HG03045 (cell line): ENCODE measurements at regions not wholly inside any gene's neighbourhood (a gene's known extent, or its start where the extent isn't known, plus 50 kb on each side); places are given as distances from the start of the nearest gene placed in this dataset.
"Not testable (repeated sequence)": the region's sequence is repeated elsewhere in the genome, so short reads cannot be mapped to it uniquely, and the experiment has no call there.

Source experiments
- ATAC-seq: cut with Tn5 transposase; IDR thresholded peaks from one replicate; pipeline ENCODE4 v1.9.1; 2021; ENCODE audit warnings: mild to moderate bottlenecking, moderate library complexity; ENCODE audit not compliant: unreplicated experiment

- no peak for ATAC-seq
Observed at GRCh38 chr10:129041916-129042315, 425.1 kb upstream of the MGMT start.

- ATAC-seq = no peak
Observed at GRCh38 chr10:129042776-129043595, 424.1 kb upstream of the MGMT start.

GRCh38 chr10:129043691-129044090 is 423.4 kb upstream of the MGMT start:
- ATAC-seq = no peak

GRCh38 chr10:129045599-129045998 is 421.4 kb upstream of the MGMT start:
- ATAC-seq = no peak

GRCh38 chr10:129046065-129046681 is 420.9 kb upstream of the MGMT start:
- ATAC-seq = no peak

- ATAC-seq = no peak
Observed at GRCh38 chr10:129046962-129047361, 420.1 kb upstream of the MGMT start.

GRCh38 chr10:129047600-129047999 is 419.4 kb upstream of the MGMT start:
- no peak for ATAC-seq

GRCh38 chr10:129048513-129048912 is 418.5 kb upstream of the MGMT start:
- no peak for ATAC-seq

GRCh38 chr10:129049501-129049900 is 417.5 kb upstream of the MGMT start:
- no peak for ATAC-seq

GRCh38 chr10:129055225-129055624 is 411.8 kb upstream of the MGMT start:
- ATAC-seq = no peak

- no peak for ATAC-seq
Observed at GRCh38 chr10:129055986-129056385, 411.1 kb upstream of the MGMT start.

- no peak for ATAC-seq
Observed at GRCh38 chr10:129056734-129057689, 410.0 kb upstream of the MGMT start.

- ATAC-seq = peak; percentile 68
Observed at GRCh38 chr10:129057856-129058663, 409.0 kb upstream of the MGMT start.

- ATAC-seq = no peak
Observed at GRCh38 chr10:129058664-129059155, 408.3 kb upstream of the MGMT start.

- no peak for ATAC-seq
Observed at GRCh38 chr10:129059977-129060376, 407.1 kb upstream of the MGMT start.

- ATAC-seq = no peak
Observed at GRCh38 chr10:129063212-129063611, 403.8 kb upstream of the MGMT start.

GRCh38 chr10:129063877-129064276 is 403.2 kb upstream of the MGMT start:
- ATAC-seq = no peak

GRCh38 chr10:129066529-129066928 is 400.5 kb upstream of the MGMT start:
- ATAC-seq = not testable (repeated sequence)

GRCh38 chr10:129071411-129071810 is 395.6 kb upstream of the MGMT start:
- ATAC-seq = not testable (repeated sequence)

GRCh38 chr10:129074939-129075338 is 392.1 kb upstream of the MGMT start:
- ATAC-seq = no peak
